ENCODE measurements at regions not wholly inside any gene's neighbourhood (a gene's known extent, or its start where the extent isn't known, plus 50 kb on each side); places are given as distances from the start of the nearest gene placed in this dataset.

GRCh38 chr9:99419070-99419469, 197.0 kb downstream of the SEC61B start:
- no peak overlapping the region for H3K27ac ChIP-seq (ENCODE audit: low read depth, low read length)
- H3K4me3 ChIP-seq (ENCODE audit: low read depth, low read length): no peak overlapping the region
- H3K27me3 ChIP-seq (ENCODE audit: control insufficient read depth, insufficient read depth, low read length): no peaks in the 10 kb centered on the region
- H3K9me3 ChIP-seq (ENCODE audit: control insufficient read depth, insufficient read depth, low read length): no peaks in the 10 kb centered on the region
- no peak for TF ChIP-seq CTCF (IDR thresholded peaks at IDR 0.05; ENCODE audit: low read depth, low read length)
- DNase-seq (ENCODE audit: low read depth, low spot score): peak; percentile 34
- ChIA-PET CTCF (interaction anchor here (0.9 to 1.0 kb wide), 2 partner anchors 234 to 256 kb away, joined by 3 read pairs; no protein-coding TSS in a partner anchor), POLR2A (no interaction called here)

DNA sequence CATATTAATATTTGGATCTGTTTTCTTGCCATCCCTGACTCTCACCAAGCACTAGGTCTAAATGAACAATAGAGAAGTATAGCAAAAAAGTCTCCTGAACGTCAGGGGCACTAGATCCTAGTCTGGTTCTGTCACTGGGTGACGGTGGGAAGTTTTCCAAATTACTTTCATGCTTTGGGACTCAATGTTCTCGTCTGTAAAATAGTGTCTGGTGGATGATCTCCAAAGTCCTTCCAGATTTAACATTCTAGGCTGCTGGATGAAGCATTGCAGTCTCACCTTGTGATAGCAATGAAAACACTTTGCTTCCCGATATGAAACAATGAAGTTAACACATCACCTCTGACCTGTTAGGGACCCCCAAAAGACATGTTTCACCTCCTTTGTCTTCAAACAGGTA, 199.3 kb downstream of the SEC61B start:
- no peak overlapping the region for H3K4me3 ChIP-seq (ENCODE audit: low read depth, low read length)
- TF ChIP-seq CTCF (IDR thresholded peaks at IDR 0.05; ENCODE audit: low read depth, low read length): no peak
- ChIA-PET CTCF (no interaction called here), POLR2A (no interaction called here)
- no peaks in the 10 kb centered on the region for H3K9me3 ChIP-seq (ENCODE audit: control insufficient read depth, insufficient read depth, low read length)
- no peak overlapping the region for H3K27ac ChIP-seq (ENCODE audit: low read depth, low read length)
- DNase-seq (ENCODE audit: low read depth, low spot score): no peak
- H3K27me3 ChIP-seq (ENCODE audit: control insufficient read depth, insufficient read depth, low read length): peaks cover 3% of the 10 kb centered on the region

DNA sequence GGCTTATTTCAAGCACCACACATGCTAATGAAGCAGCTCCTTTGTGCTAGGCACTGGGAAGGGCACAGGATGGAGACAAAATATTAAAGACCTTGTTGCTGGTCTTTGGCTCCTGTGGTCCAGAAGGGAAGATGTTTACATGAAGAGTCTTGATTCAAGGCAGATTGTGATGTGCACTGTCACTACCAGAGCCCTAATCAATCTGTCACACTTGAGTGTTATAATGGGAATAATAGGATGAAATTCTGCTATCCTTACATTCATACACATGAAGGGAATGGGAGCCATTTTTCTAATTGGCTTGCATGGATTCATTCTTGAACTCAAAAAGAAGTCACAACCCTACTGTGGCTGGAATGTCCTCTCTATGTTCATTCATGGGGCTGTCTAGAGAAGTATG, 203.0 kb downstream of the SEC61B start:
- no peak for DNase-seq (ENCODE audit: low read depth, low spot score)
- Histone ChIP-seq H3K27me3 (ENCODE audit: control insufficient read depth, insufficient read depth, low read length) (peaks cover 3% of the 10 kb centered on the region), H3K9me3 (ENCODE audit: control insufficient read depth, insufficient read depth, low read length) (no peaks in the 10 kb centered on the region), H3K27ac (ENCODE audit: low read depth, low read length) (no peak overlapping the region), H3K4me3 (ENCODE audit: low read depth, low read length) (no peak overlapping the region)
- POLR2A ChIA-PET: no interaction called here
- TF ChIP-seq CTCF (IDR thresholded peaks at IDR 0.05; ENCODE audit: low read depth, low read length): no peak
- CTCF ChIA-PET: no interaction called here

DNA sequence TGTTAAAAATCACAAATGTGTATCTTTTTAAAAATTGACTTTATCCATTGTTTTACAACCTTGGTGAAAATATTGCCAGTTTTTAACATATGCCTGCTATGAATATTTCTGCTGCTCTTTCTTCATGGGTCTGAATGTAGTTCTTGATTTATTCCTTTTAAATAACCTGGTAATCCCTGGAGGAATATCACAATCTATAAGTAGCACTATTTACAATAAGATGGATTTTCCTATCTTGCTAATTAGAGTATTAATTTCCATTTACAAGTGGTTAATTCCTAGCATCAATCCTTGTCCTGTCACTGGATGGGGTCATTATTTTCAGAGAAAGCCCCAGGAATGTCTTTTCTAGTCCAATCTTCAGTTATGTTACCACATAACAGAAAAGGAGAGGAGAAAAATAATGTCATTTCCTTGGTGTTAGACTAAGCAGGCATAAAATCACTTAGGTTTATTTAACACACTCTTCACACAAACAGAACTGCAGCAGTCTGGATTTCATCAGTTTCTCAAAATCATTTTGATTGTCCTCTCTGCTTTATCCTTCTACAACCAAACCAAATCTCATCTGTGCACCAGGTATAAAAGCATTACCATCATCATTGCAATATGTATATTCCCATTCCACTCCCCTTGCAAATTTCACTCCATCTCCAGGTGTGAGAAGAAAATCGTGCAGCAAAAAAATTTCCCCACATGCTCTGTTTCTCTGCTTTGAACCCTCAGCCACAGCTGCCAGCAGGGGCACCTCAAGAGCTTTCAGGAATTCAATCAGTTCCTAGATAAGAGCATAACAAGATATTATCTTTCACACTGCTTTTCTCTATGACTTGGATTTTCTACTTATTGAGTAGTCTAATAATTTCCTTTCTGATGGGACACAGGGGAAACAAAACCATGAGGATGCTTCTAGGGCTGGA, 204.1 kb downstream of the SEC61B start:
- Histone ChIP-seq H3K4me3 (ENCODE audit: low read depth, low read length) (no peak overlapping the region), H3K27ac (ENCODE audit: low read depth, low read length) (no peak overlapping the region), H3K27me3 (ENCODE audit: control insufficient read depth, insufficient read depth, low read length) (peaks cover 3% of the 10 kb centered on the region), H3K9me3 (ENCODE audit: control insufficient read depth, insufficient read depth, low read length) (no peaks in the 10 kb centered on the region)
- ChIA-PET CTCF (no interaction called here), POLR2A (no interaction called here)
- DNase-seq (ENCODE audit: low read depth, low spot score): no peak
- TF ChIP-seq CTCF (IDR thresholded peaks at IDR 0.05; ENCODE audit: low read depth, low read length): no peak

- ChIA-PET POLR2A (no interaction called here), CTCF (no interaction called here)
- no peak for TF ChIP-seq CTCF (IDR thresholded peaks at IDR 0.05; ENCODE audit: low read depth, low read length)
- DNase-seq (ENCODE audit: low read depth, low spot score): no peak
- Histone ChIP-seq H3K27me3 (ENCODE audit: control insufficient read depth, insufficient read depth, low read length) (peaks cover 3% of the 10 kb centered on the region), H3K9me3 (ENCODE audit: control insufficient read depth, insufficient read depth, low read length) (no peaks in the 10 kb centered on the region), H3K4me3 (ENCODE audit: low read depth, low read length) (no peak overlapping the region), H3K27ac (ENCODE audit: low read depth, low read length) (no peak overlapping the region)
Measured at GRCh38 chr9:99427260-99427659, 205.2 kb downstream of the SEC61B start.

All from AG04450 (cell line).